ENCODE measurements at regions not wholly inside any gene's neighbourhood (a gene's known extent, or its start where the extent isn't known, plus 50 kb on each side); places are given as distances from the start of the nearest gene placed in this dataset.
"Not testable (repeated sequence)": the region's sequence is repeated elsewhere in the genome, so short reads cannot be mapped to it uniquely, and the experiment has no call there.

- DNase-seq (ENCODE audit: low read depth in 3 of 3, low spot score in 1 of 3), result no peak
Observed at GRCh38 chr2:239663364-239663924, 262.6 kb upstream of the HDAC4 start.

- no peak for DNase-seq (ENCODE audit: low read depth in 3 of 3, low spot score in 1 of 3)
Observed at GRCh38 chr2:239662413-239663120, 261.7 kb upstream of the HDAC4 start.

- no peak for DNase-seq (ENCODE audit: low read depth in 3 of 3, low spot score in 1 of 3)
Observed at GRCh38 chr2:239661334-239662312, 260.8 kb upstream of the HDAC4 start.

- no peak for DNase-seq (ENCODE audit: low read depth in 3 of 3, low spot score in 1 of 3)
Observed at GRCh38 chr2:239660390-239661230, 259.8 kb upstream of the HDAC4 start.

GRCh38 chr2:239657992-239658391 lies 257.2 kb upstream of the HDAC4 start:
- no peak for DNase-seq (ENCODE audit: low read depth in 3 of 3, low spot score in 1 of 3)

- no peak for DNase-seq (ENCODE audit: low read depth in 3 of 3, low spot score in 1 of 3)
Observed at GRCh38 chr2:239657236-239657635, 256.4 kb upstream of the HDAC4 start.

GRCh38 chr2:239654266-239654665 lies 253.4 kb upstream of the HDAC4 start:
- DNase-seq (ENCODE audit: low read depth in 3 of 3, low spot score in 1 of 3), result no peak

GRCh38 chr2:239651859-239652258 lies 251.0 kb upstream of the HDAC4 start:
- no peak for DNase-seq (ENCODE audit: low read depth in 3 of 3, low spot score in 1 of 3)

GRCh38 chr2:239650674-239651073 lies 249.9 kb upstream of the HDAC4 start:
- no peak for DNase-seq (ENCODE audit: low read depth in 3 of 3, low spot score in 1 of 3)

- DNase-seq (ENCODE audit: low read depth in 3 of 3, low spot score in 1 of 3), result no peak
Observed at GRCh38 chr2:239649309-239649708, 248.5 kb upstream of the HDAC4 start.

- DNase-seq (ENCODE audit: low read depth in 3 of 3, low spot score in 1 of 3), result no peak
Observed at GRCh38 chr2:239648607-239649006, 247.8 kb upstream of the HDAC4 start.

- DNase-seq (ENCODE audit: low read depth in 3 of 3, low spot score in 1 of 3), result no peak
Observed at GRCh38 chr2:239647052-239647819, 246.4 kb upstream of the HDAC4 start.

GRCh38 chr2:239646184-239646583 lies 245.4 kb upstream of the HDAC4 start:
- no peak for DNase-seq (ENCODE audit: low read depth in 3 of 3, low spot score in 1 of 3)

- DNase-seq (ENCODE audit: low read depth in 3 of 3, low spot score in 1 of 3), result not testable (repeated sequence)
Observed at GRCh38 chr2:239644594-239644993, 243.8 kb upstream of the HDAC4 start.

GRCh38 chr2:239644011-239644410 lies 243.2 kb upstream of the HDAC4 start:
- DNase-seq (ENCODE audit: low read depth in 3 of 3, low spot score in 1 of 3), result no peak

GRCh38 chr2:239642406-239643004 lies 241.7 kb upstream of the HDAC4 start:
- DNase-seq (ENCODE audit: low read depth in 3 of 3, low spot score in 1 of 3), result no peak

- DNase-seq (ENCODE audit: low read depth in 3 of 3, low spot score in 1 of 3), result not testable (repeated sequence)
Observed at GRCh38 chr2:239641904-239642303, 241.1 kb upstream of the HDAC4 start.

- no peak for DNase-seq (ENCODE audit: low read depth in 3 of 3, low spot score in 1 of 3)
Observed at GRCh38 chr2:239640676-239641578, 240.1 kb upstream of the HDAC4 start.

GRCh38 chr2:239640210-239640609 lies 239.4 kb upstream of the HDAC4 start:
- no peak for DNase-seq (ENCODE audit: low read depth in 3 of 3, low spot score in 1 of 3)
